ENCODE measurements at regions not wholly inside any gene's neighbourhood (a gene's known extent, or its start where the extent isn't known, plus 50 kb on each side); places are given as distances from the start of the nearest gene placed in this dataset.

- Histone ChIP-seq H3K9me3 (no peaks in the 10 kb centered on the region), H3K27ac (no peak overlapping the region), H3K27me3 (no peaks in the 10 kb centered on the region), H3K4me3 (no peak overlapping the region), H3K4me1 (no peaks in the 10 kb centered on the region), H3K36me3 (replicated peaks in 1 of 2; ENCODE audit: insufficient read depth in 1 of 2, low read depth in 2 of 2) (no peaks in the 10 kb centered on the region)
- TF ChIP-seq POLR2A (IDR thresholded peaks at IDR 0.05), result no peak
- no peak for TF ChIP-seq CTCF (IDR thresholded peaks at IDR 0.05)
- 84 to 87% methylated on average over 6 to 7 of the region's 7 CpGs for WGBS, 2 donors
- intact Hi-C loops (cut with DNase I), result no loop called here
- DNase-seq (no peak), ATAC-seq (no peak)
Measured at GRCh38 chr21:27743971-27744564, 777.2 kb upstream of the ADAMTS5 start.

DNA sequence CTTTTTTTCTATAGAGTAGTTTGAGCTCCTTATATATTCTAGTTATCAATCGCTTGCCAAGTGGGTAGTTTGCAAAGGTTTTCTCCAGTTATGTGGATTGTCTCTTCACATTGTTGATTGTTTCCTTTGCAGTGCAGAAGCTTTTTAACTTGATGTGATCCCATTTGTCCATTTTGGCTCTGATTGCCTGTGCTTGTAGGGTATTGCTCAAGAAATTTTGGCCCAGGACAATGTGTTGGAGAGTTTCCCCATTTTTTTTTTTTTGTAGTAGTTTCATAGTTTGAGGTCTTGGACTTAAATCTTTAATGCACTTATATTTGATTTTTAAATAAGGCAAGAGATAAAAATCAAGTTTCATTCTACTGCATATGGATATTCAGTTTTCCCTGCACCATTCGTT, 774.8 kb upstream of the ADAMTS5 start:
- DNase-seq (no peak), ATAC-seq (no peak)
- no peaks in the 10 kb centered on the region for H3K4me1 ChIP-seq
- TF ChIP-seq POLR2A (IDR thresholded peaks at IDR 0.05) (no peak), CTCF (IDR thresholded peaks at IDR 0.05) (no peak)
- no peak overlapping the region for H3K27ac ChIP-seq
- no peaks in the 10 kb centered on the region for H3K27me3 ChIP-seq
- no peak overlapping the region for H3K4me3 ChIP-seq
- no peaks in the 10 kb centered on the region for H3K9me3 ChIP-seq
- intact Hi-C loops (cut with DNase I), result no loop called here
- no peaks in the 10 kb centered on the region for H3K36me3 ChIP-seq (replicated peaks in 1 of 2; ENCODE audit: insufficient read depth in 1 of 2, low read depth in 2 of 2)
- WGBS, 2 donors, result 81 to 87% methylated on average over 2 of the region's 2 CpGs

GRCh38 chr21:27740084-27740483, 773.2 kb upstream of the ADAMTS5 start:
- TF ChIP-seq CTCF (IDR thresholded peaks at IDR 0.05) (no peak), POLR2A (IDR thresholded peaks at IDR 0.05) (no peak)
- Histone ChIP-seq H3K9me3 (no peaks in the 10 kb centered on the region), H3K4me3 (no peak overlapping the region), H3K36me3 (replicated peaks in 1 of 2; ENCODE audit: insufficient read depth in 1 of 2, low read depth in 2 of 2) (no peaks in the 10 kb centered on the region), H3K4me1 (no peaks in the 10 kb centered on the region), H3K27ac (no peak overlapping the region), H3K27me3 (no peaks in the 10 kb centered on the region)
- ATAC-seq (no peak), DNase-seq (no peak)
- intact Hi-C loops (cut with DNase I), result no loop called here
- 63 to 64% methylated on average over 5 of the region's 5 CpGs for WGBS, 2 donors

GRCh38 chr21:27739187-27739586, 772.3 kb upstream of the ADAMTS5 start:
- Histone ChIP-seq H3K36me3 (replicated peaks in 1 of 2; ENCODE audit: insufficient read depth in 1 of 2, low read depth in 2 of 2) (no peaks in the 10 kb centered on the region), H3K27me3 (no peaks in the 10 kb centered on the region), H3K4me3 (no peak overlapping the region), H3K27ac (no peak overlapping the region), H3K4me1 (no peaks in the 10 kb centered on the region), H3K9me3 (no peaks in the 10 kb centered on the region)
- intact Hi-C loops (cut with DNase I), result no loop called here
- DNase-seq, result no peak
- ATAC-seq, result no peak
- WGBS, 2 donors, result 45 to 68% methylated on average over 1 of the region's 1 CpG
- no peak for TF ChIP-seq CTCF (IDR thresholded peaks at IDR 0.05)
- TF ChIP-seq POLR2A (IDR thresholded peaks at IDR 0.05), result no peak

DNA sequence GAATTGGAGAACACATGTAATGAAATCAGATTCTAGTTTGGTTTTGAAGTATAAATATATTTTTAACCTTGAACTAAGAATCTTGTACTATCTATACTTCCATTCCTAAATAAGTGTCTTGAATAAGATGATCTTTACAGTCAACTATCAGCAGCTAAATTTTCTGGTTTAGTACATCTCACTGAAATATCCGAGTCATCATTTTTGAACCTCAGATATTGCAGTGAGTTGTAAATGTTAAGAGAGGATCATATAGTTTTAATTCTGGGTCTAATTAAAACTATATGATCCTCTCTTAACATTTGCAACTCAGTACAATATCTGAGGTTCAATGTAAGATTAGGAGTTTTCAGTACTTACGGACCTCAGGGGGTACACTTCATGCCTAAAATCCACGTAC, 768.8 kb upstream of the ADAMTS5 start:
- Histone ChIP-seq H3K4me1 (no peaks in the 10 kb centered on the region), H3K9me3 (no peaks in the 10 kb centered on the region), H3K4me3 (no peak overlapping the region), H3K36me3 (replicated peaks in 1 of 2; ENCODE audit: insufficient read depth in 1 of 2, low read depth in 2 of 2) (no peaks in the 10 kb centered on the region), H3K27ac (no peak overlapping the region), H3K27me3 (no peaks in the 10 kb centered on the region)
- TF ChIP-seq POLR2A (IDR thresholded peaks at IDR 0.05) (no peak), CTCF (IDR thresholded peaks at IDR 0.05) (no peak)
- WGBS, 2 donors, result 87 to 91% methylated on average over 3 of the region's 3 CpGs
- intact Hi-C loops (cut with DNase I), result no loop called here
- DNase-seq, result no peak
- ATAC-seq, result no peak
